ENCODE measurements at regions not wholly inside any gene's neighbourhood (a gene's known extent, or its start where the extent isn't known, plus 50 kb on each side); places are given as distances from the start of the nearest gene placed in this dataset.
"Not testable (repeated sequence)": the region's sequence is repeated elsewhere in the genome, so short reads cannot be mapped to it uniquely, and the experiment has no call there.

DNA sequence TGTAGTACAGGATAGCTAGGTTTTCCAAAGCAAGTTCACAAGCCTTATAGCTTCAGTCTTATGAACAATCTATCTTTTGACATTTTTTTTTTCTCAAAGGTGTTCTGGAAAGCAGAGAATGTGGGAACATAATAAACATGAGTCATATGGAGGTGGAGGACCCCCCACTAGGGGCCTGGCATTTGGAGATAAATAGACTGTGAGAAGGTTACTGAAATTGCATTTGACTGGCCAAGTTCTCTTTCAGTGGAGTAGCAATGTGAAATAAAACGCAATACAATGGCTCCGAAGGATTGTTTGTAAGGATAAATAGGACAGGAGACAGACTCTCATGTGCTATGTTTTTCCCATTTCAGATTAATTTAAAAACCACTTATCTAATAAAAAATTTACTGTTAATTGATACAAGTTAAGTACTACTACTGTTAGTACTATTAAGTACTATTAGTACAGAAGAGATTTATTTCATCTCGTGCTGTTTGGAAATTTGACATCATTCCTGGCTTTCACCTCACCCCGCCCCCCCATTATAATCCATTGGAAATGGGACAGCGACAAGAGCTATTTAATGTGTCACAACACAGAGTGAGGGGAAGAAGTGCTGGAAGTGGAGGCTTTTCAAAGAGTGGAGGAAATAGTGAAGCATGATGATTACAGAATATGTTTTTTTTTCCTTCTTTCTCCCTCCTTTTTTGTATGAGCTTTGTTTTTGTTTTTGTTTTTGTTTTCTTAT is 122.6 kb upstream of the ID4 start:
- peak; percentile 17 for DNase-seq

DNA sequence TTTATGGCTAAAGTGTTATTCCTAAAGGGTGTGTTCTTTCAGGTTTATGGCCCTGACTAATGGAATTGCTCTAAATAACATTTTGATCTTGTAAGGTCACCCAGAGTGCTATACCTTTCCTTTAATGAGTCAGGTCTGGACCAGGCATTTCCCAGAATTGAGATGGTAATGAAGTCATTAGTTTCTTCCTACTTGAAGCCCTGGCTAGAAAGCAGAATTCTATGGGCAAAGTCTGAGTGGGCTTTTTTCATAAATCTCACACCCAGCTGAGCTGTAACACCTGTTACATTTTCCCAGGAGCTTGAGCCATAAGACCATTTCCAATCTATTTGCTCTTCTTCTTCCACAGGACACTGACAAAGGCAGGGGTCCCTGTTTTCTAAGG is 122.0 kb upstream of the ID4 start:
- peak; percentile 33 for DNase-seq

DNA sequence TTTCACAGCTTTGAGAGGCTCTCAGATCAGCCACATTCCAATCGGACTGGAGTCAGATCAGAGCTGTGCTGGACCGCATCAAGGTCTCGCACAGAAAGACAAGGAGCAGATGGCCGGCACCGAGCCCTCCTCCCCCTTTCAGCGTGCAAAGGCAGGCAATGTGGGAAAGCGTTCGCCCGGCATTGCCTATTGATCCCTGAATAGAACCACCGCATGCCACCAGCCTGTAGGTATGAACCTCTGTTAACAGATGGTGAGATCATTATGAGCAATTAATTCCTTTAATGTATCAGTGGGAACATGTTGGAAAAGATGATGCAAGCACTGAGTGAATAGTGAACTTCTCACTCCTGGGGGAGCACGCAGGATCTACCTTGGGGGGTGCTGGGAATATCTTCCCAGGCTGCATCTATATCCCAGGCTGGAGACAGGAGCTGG is 117.5 kb upstream of the ID4 start:
- peak; percentile 99 for DNase-seq

DNA sequence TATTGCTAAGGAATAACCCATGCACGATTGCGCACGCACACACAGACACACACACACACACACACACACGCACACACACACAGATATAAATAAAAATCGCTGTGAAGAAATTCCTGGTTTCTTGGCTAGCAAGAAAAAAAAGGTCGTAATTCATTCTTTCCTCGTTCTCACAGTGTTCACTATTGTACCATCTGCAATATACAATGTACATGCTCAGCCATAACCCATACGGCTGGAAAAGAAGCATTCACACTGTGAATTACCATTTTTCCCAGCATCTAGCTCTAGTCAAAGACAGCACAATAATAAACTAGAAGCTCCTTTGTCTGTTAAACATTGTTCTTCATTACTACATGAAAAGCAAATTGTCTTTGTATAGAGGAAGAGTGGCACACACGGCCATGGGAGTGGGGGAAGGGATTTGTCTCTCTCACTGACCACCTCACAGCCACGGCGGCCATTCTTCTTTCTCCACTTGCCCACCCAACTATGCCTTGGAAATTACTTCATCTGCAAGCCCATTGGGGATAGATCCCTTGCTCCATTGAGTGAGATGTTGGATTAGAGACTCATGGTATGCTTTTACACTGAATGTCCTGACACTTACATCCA is 115.3 kb upstream of the ID4 start:
- no peak for DNase-seq

DNA sequence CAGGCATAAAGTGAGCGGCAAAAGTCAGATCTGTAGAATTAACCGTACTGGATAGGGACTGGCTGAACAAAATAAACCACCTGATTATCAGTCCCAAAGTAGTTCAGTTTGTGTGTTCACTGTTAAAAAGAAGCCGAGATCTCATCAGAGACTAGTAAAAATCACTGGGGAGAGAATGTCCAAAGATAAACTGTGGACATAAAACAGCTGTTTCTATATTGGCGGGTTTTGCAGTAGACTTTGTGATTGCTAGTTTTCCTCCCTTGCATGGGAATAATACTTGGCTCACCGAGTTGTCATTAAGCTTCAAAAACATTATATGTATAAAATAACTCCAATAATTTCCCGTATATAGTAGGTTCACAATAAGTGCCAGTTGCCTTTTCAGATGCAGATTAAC is 114.2 kb upstream of the ID4 start:
- DNase-seq: no peak

DNA sequence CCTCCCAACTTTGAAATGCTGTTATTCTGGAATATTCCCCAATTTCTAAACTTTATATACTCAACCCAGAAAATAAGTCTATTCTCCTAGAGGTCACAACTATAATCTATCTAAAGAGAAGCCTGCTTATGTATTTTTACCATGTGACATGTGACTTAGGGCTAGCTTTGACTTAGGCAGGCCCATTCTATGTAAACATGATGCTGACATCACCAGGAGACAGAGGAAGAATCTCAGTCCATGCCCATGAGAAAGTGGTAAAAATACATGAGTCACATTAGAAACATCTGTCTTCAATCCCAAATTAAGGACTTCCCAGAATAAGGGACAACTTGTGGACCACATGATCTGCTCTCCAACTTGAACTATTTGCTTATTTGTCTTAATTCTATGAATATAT is 113.6 kb upstream of the ID4 start:
- DNase-seq: no peak

DNA sequence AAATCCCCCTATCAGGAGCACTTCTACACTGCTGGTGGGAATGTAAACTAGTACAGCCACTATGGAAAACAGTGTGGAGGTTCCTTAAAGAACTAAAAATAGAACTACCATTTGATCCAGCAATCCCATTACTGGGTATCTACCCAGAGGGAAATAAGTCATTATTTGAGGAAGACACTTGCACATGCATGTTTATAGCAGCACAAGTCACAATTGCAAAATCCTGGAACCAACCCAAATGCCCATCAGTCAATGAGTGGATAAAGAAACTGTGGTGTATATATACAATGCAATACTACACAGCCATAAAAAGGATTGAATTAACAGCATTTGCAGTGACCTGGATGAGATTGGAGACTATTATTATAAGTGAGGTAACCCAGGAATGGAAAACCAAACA is 111.7 kb upstream of the ID4 start:
- not testable (repeated sequence) for DNase-seq

DNA sequence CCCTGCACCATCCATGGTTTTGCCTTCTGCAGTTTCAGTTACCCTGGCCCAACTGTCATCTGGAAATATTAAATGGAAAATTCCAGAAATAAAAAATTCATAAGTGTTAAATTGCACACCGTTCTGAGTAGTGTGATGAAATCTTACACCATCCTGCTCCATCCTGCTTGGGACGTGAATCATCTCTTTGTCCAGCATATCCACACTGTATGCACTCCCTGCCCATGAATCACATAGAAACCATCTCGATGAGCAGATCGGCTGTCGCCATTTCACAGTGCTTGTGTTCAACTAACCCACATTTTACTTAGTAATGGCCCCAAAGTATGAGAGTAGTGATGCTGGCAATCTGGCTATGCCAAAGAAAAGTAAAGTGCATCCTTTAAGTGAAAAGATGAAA is 105.9 kb upstream of the ID4 start:
- no peak for DNase-seq

DNA sequence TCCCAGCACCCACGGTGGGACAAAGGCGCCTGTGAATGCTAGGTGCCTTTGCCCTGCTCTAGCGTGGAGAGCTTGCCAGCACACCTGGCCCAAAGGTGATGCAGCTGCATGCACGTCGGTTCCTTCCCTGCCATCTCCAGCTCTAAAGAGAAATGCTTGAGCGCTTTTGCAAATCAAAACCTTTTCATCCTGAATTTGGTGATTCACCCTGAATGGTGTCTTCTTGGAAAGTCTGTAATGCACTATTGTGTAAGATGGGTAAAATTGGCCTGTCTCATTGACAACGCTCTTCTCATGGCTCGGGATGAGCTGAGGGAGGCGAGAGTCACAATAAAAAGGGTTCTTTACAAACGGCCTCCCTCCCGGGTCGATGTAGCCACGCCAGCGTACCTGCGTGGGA is 103.1 kb upstream of the ID4 start:
- DNase-seq: no peak

DNA sequence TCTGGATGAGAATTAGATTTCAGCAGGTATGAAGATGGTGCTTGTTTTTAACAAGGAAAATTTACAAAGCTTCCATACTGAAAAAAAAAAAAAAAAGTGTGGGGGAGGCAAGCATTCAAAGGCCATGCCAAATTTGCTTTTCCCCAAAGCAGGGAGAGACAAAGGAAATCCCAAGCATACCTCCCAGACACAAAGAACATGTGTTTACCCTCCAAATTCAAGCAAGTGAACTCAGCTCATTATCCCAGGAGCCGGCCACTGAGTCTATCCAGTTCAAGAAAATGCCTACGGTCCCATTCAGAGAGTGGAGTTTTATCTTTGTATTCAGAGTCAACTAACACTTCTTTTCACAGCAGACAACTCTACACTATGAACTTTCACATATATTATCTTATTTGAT is 102.7 kb upstream of the ID4 start:
- no peak for DNase-seq

DNA sequence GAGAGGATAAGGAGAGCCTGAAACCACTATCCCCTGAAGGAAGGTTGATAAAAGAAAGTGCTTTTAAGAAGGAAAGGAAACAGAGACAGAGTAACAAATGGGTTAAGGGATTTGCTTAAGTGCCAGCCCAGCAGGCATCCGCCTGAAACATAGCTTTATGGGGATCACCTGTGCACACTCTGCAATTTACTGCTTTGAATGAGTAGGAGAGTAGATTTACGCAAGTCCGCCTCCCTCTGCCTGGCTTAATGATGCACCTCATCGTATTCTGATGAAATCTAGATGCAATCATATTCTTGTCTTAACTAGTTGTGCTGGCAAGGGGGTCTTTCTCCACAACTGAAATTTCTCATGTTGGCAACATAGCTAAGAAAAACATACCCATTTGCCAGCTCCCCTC is 101.1 kb upstream of the ID4 start:
- DNase-seq: peak; percentile 43

DNA sequence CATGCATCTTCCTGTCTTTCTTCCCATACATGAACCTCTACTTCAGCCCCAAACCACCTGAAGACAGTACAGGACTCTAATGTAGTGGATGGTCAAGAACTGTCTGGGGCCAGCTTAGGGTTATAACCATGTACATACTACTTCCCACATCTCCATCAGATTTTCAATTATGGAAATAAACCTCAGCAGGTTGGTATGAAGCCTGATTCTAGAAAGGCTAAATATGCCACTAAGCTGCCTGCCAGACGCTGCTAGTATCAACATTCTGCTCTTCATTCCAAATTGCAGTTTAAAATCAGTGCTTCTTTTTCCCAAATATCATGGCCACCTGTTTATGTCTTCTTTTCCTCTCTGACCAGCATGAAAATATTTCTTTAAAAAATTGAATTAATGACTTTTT is 99.2 kb upstream of the ID4 start:
- DNase-seq: peak; percentile 83

DNA sequence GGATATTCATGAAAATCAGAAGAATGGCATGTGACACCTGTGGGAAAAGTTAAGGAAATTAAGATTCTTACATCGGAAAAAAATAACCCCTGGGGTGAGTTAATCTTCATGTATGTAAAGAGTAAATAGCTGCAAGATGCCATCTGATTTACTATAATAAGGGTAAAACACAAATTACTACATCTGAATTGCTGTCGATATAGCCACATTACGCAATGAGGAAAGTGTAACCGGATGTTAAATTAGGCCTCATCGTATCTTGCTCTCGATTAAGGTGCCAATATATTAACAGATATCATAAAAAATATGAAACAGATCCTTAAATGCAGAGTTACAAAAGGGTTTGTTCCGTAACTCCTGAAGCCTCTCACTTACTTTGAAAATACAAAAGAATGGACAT is 87.4 kb upstream of the ID4 start:
- DNase-seq: no peak

DNA sequence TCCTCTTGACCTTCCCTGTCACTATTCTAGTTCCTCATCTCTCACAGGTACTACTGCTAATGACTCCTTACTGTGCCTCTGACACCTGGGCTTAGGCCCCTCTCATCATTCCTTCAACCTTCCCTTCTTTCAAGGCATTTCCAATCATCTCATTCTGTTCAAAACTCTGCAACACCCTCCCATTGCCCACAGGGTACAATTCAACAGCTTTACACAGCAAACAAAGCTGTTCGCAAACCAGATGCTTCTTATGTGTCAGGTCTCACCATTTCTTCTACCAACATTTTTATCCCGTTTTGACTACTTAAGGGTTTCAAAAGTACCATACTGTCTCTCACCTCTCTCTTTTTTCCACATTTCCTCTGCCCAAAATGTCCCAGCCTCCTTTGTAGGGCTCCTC is 84.4 kb upstream of the ID4 start:
- peak; percentile 41 for DNase-seq

DNA sequence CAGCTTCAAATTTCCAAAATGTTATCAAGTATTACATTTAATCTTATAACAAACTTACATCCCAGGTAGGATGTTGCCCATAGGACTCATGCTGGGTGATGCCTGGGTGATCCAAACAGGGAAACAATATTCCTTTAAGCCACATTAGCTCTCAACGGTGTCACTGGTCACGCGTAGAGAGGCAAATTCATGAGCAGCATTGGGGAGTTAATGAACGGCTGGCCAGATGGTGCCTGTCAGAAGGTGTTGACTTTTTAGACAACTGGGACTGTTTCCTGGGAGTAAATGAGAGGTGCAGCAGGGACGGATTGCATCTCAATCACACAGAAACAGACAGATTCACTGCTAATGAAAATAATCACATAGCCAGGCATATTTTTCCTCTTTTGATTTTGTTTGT is 83.3 kb upstream of the ID4 start:
- DNase-seq: peak; percentile 97

DNA sequence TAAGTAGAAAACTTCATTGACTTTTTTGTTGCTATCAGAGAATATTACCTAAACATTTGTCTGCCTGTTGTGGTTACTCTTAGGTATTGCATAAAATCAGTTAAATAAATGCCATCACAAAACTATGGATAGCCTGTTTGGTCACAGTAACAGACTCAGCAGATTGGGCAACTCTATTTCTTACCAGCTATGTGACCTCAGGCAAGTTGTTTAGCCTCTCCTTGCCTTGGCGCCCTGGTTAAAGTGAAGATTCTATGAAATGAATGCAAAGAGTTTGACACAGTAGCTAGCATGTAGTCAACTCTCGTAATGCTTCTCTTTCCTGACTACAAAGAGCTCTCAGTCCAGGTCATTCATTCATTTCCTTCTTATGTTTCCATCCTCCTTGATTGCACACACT is 82.5 kb upstream of the ID4 start:
- DNase-seq: no peak

DNA sequence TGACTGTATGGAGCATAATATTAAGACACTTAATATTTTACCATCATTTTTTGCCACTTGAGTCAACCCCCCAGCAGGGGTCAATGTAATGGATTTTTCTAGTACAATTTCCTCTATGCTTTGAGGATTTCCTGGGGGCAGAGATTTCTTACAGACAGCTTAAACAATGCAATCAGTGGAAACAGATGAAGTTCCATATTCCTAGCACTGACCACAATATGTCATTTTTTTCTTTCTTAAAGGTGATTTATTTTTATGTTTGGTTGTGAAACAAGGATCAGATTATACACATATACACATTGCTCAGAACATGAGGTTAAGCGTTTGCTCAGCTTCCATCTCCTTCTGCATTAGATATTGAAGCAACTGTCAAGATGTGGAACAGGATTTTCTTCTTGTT is 82.0 kb upstream of the ID4 start:
- DNase-seq: no peak

DNA sequence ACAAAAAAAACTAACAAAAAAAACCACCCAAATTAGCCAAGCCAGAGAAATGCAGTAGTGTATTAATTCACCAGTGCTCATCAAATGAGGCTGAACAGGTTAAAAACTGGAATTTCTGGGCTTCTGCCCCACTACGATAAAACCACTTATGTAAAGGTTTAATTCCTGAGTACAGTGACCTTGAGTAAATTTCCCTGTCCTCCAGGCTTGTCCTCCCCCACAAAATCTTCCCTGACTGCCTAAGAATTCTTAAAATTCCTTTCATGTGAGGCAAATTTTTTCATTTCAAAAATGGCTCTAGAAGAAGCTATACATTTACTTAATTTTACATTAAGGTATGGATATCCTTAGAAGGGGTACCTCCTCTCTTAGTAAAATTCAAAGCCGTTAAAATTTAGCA is 80.1 kb upstream of the ID4 start:
- no peak for DNase-seq

DNA sequence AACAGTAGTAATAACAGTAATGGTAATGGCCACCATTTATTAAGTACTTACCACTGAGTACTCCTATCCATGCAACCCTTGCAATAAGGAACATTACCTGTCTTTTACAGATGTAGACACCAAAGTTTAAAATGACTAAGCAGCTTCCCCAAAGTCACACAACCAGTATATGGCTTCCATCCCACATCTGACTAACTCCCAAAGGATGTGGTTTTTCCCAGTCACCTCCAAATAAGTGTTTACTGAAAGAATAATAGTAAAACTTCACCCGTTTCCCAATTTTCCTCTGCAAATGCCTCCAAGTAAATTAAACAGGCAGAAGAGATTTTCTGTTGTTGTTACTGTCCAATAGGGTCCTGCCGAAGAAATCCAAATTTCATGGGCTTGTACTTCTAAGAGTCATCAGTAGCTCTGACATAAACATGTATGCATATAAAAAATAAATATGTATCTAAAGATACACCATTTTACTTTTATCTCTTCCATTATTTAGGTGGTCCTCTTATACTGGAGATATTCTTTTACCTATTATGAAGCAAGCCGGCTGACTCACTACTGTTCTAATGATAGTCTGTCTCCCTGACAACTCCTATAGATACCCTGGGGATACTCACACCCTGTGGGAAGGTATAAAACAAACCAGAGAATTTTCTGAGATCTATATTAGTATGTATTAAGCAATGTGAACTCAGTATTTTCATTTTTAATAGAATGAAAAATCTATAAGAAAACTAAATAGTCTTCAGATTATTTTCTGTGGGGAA is 77.9 kb upstream of the ID4 start:
- DNase-seq: no peak

DNA sequence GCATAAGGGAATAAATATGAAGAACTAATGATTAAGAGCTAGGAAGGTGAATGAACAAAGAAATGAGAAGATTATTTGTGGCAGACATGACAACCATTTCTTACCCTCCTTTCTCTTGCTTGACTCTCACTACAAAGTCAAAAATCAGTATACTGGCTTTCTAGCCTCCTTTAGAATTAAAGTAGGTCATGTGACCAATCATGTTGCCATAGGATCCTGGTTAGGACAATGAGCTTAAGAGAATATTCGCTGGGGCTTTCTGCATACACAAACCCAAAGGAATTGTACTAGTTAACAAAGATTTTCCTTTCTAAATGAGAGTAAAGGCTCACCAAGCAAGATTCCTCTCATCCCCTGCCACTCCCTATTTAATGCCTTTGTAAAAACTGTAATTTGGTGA is 76.0 kb upstream of the ID4 start:
- no peak for DNase-seq

DNA sequence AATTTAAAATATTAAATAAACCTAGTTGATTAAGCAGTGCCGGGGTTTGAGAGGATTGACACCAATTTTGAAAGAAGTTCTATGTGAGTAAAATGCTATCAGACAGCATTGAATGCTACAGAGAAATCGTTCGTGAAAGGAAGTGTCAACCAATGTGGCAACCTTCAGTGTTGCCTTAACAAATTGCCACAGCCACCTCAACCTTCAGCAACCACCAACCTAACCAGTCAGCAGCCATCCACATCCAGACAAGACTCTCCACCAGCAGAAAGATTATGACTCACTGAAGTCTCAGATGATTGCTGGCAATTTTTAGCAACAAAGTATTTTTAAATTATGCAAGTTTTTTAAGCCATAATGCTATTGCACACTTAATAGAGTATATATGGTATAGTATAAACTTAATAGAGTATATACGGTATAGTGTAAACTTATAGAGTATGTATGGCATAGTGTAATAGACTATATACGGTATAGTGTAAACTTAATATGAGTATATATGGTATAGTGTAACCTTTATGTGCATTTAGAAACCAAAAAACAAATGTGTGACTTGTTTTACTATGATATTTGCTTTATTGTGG is 65.3 kb upstream of the ID4 start:
- no peak for DNase-seq

DNA sequence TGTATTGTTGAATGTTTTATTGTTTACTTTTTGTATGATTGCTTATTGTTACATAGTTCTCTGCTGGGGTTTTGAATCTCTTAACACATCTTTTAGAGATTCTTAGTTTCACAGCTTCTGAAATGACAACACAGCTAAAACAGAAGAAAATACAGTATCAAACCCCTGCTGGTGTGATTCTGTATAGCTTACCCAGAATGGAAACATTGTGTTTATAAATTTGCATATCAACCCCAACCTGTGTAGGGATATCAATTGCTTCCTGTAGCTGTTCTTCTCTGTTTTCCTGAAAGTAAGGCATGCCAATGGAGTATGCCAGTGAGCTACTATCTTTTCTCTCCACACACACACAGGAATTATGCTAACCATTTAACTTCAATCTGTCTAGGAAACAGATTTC is 64.3 kb upstream of the ID4 start:
- peak; percentile 5 for DNase-seq

DNA sequence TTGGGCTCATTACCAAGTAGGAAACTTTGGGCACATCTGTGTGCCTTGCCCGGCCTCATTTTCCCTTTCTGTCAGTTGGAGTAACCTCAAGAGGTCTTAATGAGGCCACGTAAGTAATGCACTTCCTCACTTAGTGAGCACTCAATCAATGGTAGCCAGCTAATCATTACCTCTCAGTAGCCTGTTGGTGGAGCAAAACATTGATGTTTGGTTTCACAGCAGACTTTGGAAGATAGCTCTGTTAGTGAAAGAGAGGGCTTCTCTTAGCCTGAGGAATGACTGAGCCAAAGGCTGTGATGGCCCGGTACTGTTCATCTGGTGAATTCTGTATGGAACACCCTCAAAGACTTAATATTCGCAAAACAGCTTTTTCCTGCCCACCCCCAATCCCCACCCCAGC is 55.9 kb upstream of the ID4 start:
- no peak for DNase-seq

DNA sequence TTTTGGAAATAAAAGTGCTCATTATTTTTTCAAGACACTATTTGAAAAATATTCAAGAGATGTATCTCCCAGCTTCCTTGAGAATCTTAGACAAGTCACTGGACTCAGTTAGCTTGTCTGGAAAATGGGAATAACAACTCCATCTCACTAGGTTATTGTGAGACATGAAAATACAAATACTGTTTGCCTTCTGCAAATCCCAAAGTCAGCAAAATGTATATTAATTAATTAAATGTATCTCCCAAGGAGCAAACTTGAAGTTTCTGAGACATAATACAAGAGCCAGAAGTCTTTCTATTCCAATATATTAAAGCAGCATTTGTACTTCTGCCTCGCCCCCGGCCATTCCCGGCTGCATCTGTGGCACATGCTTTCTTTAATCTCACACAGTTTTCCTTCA is 54.6 kb upstream of the ID4 start:
- DNase-seq: no peak

Measured in NCI-H82 (cell line).